8988T (cell line): ENCODE measurements at regions not wholly inside any gene's neighbourhood (a gene's known extent, or its start where the extent isn't known, plus 50 kb on each side); places are given as distances from the start of the nearest gene placed in this dataset.

Source experiments
- DNase-seq: peaks from one replicate; pipeline ENCODE4 v3.0.0; 2011

DNA sequence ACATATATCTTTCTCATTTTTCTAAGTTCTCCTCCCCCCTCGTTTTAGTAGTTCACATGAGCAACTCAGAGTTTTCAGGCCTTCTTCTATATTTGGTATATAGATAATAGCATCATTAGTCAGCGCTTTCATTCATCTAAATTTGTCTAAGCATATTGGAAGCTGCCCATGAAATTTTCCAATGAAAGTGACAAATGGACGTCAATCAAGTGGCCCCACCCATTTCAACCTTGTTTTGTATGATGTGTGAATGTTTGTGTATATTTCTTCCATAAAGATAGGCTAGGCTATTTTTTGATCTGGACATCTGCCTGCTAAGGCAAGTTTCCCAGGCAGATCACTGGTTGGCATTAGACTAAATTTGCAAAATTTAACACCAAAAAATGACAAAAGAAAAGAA is 104.0 kb upstream of the SSBP2 start:
- DNase-seq = no peak

DNA sequence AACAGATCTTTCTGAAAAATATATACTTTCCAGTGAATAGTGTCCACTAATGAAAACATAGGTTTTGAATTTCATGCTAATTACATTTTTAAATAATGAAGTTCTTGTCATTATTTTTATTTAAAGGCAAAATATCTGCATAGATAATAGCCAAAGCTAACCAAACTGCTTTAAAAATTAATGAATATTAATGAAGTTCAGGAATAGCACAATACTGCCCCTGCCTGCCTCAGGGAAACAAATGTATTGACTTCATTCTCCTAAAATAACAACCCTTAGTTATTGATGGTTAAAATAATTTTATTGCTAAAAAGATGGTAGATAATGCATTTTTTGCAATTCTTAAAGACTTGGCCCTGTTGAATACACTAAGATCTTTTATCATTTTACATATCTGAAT is 103.6 kb upstream of the SSBP2 start:
- DNase-seq = no peak

GRCh38 chr5:81853030-81853357 is 102.1 kb upstream of the SSBP2 start:
- DNase-seq = no peak

DNA sequence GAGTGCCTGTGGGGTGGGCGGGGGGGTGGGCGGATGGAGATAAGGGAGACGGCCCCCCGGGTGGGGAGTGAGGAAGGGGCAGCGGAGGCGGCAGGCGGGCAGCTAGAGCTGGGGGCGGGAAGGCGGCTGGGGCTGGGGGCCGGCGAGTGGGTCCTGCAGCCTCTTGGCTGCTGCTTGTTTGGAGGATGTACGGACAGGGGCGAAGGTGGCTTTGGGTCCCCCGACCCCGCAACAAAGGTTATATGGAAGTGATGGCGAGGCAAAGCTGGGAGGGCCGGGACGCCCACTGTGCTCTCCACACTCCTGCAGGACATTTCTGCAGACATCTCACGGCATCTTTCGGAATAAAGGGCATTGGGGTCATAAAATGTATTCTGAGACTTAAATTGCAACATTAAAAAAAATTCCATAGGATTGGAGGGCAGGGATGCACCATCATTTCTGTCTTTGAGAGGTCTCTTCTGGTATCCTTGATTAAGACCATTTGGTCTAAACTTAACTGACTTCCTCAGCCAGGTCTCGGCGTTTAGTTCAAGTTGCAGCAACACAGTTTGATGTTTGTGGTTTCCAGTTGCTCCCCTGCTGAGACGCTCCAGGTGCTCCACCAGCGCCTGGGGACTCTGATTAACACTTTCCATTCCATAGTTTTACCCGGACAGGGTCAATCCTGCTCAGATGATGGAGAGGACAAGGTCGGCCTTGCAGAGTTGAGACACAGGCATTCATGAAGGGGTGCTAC is 101.6 kb upstream of the SSBP2 start:
- DNase-seq = no peak

DNA sequence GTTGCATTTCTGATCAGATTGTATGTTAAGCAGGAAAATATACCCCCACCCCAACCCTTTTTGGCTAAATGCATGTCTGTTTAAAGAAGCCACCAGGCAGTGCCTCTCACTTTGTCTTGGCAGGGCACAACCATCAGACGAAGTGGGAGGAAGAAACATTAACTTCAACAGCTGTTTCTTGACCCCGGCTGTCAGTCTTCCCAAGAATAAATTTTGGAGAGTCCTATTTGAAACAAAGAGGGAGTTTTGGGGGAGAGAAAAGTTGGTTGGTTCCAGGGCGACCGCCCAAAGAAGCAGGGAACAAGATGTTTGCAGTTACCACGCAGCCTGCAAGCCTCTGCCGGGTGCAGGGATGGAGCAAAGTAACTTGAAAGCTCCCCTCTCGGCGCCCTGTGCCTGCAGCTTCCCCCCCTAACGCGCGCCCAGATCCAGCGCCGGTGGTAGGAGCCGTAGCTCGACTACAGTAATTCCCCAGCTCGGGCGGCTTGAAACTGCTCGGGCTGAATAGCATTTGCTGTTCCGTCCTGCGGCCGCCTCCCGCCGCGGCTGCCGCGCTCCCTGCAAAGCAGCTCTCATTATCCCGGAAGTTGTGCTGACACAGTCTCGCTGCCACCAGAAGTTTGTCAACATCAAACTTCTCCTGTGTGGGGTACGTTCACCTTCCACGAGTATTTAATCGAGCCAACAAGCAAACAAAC is 100.7 kb upstream of the SSBP2 start:
- DNase-seq = peak; percentile 80

GRCh38 chr5:81850501-81851357 is 99.8 kb upstream of the SSBP2 start:
- no peak for DNase-seq

- DNase-seq = no peak
Measured at GRCh38 chr5:81849770-81850367, 99.0 kb upstream of the SSBP2 start.

- DNase-seq = no peak
Measured at GRCh38 chr5:81848362-81848880, 97.5 kb upstream of the SSBP2 start.

- DNase-seq = no peak
Measured at GRCh38 chr5:81846301-81846700, 95.4 kb upstream of the SSBP2 start.

DNA sequence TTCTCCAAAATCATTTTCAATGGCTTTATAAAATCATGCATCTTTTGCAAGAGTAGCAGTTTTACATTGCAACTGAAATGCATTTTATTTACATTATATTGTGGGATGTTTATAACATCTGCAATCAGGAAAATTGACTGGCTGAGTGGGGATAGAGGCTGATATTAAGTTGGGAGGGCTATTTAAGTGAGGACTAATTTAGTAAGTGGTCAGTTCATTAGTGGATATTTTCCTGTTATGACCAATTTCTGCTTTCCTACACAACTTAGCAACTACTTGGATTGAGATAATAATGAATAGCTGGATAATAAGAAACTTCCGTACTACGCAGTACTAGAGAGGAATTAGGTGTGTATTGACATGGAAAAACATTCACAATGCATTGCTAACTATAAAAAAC is 92.9 kb upstream of the SSBP2 start:
- DNase-seq = no peak

GRCh38 chr5:81842795-81843398 is 92.0 kb upstream of the SSBP2 start:
- no peak for DNase-seq

GRCh38 chr5:81839034-81839433 is 88.1 kb upstream of the SSBP2 start:
- DNase-seq = no peak

GRCh38 chr5:81838307-81838906 is 87.5 kb upstream of the SSBP2 start:
- DNase-seq = no peak

DNA sequence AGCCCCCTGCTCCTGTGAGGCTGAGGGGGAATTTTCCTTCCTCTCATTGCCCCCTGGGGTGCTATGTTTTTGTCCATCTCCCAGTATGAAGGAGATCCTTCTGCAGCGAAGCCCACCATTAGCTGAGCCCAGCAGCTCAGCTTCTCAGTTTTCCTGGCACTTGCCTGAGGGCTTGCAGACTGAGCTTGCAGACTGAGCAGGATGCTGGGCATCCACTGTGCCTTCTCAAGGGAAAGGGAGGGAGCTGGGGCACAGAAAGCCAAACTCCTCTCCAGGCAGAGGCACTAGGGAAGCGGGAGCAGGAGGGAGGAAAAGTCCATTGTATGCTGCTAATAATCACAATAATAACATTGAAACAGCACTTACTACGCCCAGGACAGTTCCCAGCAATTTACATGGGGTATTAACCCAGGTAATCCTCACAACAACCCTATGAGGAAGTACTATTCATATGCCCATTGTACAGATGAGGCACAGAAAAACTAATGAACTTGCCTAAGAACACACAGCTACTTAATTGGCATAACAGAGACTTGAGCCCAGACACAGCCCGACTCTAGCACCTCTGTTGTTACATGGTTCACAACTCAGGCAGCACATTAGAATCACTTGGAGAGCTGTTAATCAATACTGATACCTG is 86.9 kb upstream of the SSBP2 start:
- no peak for DNase-seq

- no peak for DNase-seq
Measured at GRCh38 chr5:81835814-81836367, 85.0 kb upstream of the SSBP2 start.

DNA sequence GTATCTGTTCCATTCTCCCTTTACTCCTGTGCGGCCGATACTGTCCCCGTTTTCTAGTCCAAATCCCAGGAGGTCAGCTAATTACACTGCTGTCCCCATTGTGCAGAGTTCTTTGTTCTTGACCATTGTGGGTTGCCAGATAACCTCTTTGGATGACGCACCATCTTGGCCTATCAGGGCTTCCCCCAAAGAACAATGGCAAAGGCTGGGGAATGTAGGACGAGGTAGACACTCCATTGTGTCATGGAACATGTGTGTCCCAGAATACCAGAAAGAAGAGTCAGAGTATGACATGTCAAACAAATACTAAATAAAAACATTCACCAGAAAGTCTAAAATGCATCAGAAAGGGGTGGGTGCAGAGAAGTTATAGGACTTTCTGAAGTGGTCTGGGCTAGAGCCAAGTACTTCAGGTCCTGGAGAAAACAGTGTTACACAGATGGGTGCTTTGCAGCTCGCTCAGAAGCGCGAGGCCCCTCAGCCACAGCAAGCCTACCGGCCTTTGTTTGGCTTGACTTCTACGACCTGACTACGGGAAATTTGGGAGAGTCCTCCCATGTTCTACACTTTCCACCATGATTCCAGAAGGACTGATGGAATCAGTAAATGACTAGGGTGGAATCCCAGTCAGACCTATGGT is 83.2 kb upstream of the SSBP2 start:
- no peak for DNase-seq

DNA sequence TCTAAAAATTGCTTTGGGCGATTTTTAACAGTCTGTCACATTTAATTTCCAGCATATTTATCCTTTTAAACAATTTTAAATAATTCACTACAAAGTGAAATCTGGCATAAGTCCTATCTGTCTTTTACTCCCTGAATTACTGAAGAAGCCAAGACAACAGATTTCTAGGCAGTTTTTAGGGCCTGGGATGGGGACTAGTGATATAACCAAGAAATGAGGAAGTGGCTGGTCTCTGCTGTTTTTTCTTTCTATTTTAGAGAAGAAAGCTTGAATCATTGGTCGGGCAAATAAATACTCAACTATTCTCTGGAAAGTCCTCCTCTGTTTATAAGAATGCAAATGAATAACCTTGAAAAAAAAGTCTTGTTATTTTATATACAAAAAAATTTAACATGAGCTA is 79.7 kb upstream of the SSBP2 start:
- no peak for DNase-seq

DNA sequence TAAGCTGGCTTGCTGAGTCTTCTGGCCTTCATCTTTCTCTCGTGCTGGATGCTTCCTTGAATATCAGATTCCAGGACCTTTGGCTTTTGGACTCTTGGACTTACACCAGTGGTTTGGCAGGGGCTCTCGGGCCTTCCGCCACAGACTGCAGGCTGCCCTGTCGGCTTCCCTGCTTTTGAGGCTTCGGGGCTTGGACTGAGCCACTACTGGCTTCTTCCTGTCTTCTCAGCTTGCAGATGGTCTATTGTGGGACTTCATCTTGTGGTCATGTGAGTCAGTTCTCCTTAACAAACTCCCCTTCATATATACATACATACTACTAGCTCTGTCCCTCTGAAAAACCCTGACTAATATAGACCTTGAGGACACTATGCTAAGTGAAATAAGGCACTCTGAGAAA is 78.3 kb upstream of the SSBP2 start:
- no peak for DNase-seq

DNA sequence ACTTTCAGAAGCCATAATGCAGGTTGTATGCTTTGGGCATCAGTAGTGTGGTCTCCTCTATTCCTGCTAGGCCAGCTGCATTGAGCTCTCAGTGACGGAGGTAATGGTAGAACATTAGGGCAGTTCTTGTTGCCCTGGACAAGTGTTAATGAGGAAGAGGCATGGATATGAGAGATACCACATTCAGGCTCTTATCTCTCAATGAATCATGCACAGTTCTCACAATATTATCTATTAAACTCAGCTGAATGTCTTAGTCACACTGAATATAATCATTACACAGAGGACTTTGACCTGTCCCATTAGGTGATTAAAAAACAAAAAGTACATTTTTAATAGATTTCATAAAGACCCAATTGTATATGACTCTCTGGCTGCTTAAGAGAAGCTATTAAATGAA is 76.6 kb upstream of the SSBP2 start:
- DNase-seq = no peak

DNA sequence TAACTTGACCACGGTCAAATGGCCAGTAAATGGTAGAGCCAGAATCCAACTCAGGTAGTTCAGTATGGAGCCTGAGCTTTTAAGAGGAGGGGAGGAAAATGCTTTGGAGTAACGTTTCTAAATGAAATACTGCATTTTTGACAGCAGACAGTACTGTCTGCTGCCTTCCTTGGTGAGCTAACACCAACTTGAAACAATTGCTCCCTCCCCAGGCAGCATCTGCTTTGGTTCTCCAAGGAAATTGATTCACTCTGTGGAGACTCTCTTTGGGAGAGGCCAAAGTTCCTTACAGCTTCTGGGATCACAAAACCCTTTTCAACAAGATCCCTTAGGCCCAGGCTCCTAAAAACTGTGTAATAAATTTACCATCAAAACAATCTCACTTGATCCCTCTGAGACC is 75.2 kb upstream of the SSBP2 start:
- no peak for DNase-seq

DNA sequence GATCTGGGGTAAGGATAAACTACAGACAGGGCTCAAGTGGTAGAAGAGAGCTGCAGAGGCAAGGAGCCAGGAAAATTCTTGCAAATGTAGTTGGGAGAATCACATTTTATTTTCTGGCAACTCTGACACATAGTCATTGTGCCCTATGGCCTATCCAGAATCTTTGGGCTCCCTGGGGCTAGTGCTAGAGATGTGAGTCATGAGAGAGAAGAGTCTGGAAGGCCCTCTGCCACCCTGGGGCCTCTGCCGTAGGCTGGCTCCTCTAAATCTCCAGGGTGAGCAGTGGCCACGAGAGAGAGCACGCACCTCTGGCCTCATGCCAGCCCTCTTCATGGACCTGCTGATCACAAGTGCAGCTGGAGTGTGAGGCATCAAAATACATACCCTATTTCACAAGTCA is 74.3 kb upstream of the SSBP2 start:
- DNase-seq = no peak
